Inflammatory macrophage treated with lipopolysaccharide for 1 hour (primary cell): ENCODE measurements at regions not wholly inside any gene's neighbourhood (a gene's known extent, or its start where the extent isn't known, plus 50 kb on each side); places are given as distances from the start of the nearest gene placed in this dataset.
"Not testable (repeated sequence)": the region's sequence is repeated elsewhere in the genome, so short reads cannot be mapped to it uniquely, and the experiment has no call there.

Experiments
- DNase-seq, 2 donors: peaks; one replicate each; pipeline ENCODE4 v3.0.0-alpha.2; 2020 to 2022

DNA sequence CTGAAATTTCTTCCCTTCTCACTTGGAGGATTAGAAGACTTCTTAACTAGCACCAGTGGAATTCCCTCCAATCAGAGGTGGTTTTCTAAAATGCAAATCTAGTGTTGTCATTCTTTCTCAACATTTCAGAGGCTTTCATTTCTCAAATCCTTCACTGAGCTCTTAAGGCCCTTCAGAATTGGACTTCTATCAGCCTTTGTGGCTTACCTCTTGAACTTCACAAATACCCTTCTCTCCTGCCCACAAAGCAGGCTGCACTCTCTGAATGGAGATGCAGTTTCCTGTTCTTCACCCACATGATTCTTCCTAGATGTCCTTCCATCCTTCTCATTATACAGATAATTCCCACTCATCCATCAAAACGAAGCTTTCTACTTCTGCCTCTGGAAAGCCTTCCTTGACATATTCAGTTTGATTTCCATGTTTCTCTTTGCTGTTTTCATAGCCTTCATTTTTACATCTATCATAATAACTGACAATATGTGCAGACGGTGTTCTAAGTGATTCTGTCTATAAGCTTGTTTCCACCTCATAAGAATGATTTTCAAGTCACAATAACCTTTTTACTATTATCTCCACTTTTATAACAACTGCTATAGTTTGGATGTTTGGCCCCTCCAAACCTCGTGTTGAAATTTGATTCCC, 123.1 kb upstream of the GPR12 start:
- DNase-seq = no peak

DNA sequence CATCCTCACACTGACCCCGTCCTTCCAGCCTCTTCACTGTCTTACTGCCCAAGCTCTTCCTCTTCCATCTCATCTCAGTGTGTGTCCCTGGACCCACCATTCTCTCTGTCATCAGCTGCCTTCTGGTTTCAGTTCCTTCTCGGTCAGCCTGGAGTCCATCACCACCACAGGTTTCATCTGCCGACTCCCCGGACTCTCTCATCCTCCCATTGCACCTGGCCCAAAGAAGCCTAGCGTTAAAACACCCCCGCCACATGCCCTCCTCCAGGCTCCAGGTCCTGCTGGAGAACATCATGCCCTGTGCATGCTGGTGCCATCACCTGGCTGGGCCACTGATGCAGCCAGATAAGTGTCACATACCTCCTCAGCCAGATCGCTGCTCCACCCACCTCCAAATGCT, 122.1 kb upstream of the GPR12 start:
- no peak for DNase-seq

- no peak for DNase-seq
These were observed 120.6 kb upstream of the GPR12 start for GRCh38 chr13:26881154-26881553.

DNA sequence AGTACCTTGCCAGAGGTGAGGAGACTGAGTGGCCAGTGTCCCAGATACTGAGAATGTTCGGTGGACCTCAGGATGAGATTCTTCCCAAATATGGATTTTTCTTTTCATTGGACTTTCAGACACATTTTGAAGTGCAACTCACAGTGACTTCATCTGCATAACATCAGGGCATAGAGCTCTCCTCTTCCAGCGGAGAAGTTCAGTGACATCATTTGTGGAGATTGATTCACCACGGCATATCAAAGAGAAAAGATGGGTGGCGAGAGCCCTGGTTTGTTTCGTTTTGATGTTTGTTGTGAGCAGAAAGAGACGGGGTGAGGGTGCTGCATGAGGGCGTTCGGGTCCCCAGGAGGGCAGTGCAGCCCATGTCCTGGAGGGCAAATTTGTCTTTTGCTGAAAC, 120.1 kb upstream of the GPR12 start:
- no peak for DNase-seq

GRCh38 chr13:26878438-26878837, 117.9 kb upstream of the GPR12 start:
- DNase-seq = no peak

DNA sequence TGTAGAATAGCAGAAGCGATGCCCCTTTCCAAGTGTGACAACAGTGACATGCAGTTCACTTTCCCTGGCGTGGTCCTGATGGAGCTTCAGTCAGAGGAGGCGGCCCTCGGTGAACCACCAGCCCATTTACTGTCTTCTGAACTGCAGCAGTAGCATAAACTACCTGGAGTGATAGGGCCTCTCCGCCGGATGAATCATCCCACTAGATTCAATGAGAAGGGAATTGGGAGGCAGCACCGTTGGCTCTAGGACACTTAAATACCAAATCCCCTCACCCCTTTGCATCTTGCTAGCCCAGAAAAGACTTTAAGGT, 112.8 kb upstream of the GPR12 start:
- DNase-seq = no peak

DNA sequence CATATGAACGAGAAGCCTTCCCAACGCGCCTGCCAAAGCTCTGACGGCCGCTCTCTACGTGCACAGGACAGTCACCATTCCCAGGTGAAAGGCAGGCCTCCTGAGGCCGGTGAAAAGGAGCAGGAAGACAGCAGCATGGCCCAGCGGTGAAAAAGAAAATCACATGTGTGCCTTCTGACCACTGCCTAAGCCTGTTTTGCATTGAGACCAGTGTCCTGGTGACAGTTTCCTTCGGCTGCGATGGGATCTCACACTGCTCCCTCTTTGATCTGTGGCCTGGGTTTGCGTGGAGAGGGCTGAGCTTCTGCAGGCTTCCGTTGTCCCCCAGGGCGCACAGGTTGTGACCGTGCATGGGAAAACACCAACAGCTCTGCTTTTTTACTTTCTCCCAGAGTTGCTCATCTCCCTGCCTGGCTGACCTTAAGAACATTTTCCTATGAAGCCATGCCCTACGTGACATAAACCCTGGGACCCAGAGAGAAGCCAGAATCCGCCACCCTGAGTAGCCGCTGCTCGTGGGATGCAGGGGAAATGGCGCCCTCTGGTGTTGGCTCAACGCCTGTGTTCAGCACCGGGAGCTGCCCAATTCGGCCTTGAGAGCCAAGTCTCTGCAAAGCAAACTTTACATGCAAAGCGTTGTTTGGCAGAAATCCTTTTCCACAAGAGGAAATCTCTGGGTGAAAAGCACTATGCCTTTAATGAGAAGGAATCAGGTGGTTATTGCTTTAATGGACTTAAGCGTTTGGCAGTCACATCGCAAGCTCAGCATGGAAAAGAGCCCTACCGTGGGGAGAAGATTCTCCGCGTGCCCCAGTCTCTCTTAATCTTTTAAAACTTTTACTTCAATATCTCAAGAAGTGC, 112.2 kb upstream of the GPR12 start:
- peak; percentile 10 to 61 for DNase-seq

DNA sequence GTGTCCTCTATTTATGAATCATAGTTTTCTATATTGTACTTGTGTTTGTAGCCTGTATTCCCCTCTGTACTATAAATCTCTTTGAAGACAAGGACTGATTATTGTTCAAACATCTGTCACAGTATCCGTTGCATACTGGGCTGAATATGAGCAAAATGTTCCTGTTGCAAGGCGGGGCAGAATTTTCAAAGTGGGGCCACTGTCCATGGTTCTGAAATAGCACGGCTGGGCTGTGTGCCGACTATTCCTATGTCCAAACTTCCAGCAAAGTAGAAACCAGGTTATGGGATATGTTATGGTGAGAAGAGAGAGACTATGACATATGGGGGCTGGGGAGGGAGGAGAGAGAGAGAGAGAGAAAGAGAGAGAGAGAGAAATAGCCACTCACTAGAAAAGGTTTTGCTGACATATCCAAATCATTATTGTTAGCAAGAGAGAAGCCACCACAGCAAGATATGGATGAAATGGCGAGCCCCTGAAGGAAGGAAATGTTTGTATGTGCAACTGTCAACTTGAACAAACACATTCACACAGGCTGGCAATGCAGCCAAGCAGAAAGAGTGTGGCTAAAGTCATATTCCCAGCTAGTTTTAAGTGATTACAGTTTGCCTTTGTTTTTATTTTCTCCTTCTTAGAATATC, 107.0 kb upstream of the GPR12 start:
- DNase-seq = peak in 1 of 2 donors; percentile 4

GRCh38 chr13:26864576-26864975, 104.0 kb upstream of the GPR12 start:
- DNase-seq = no peak

GRCh38 chr13:26861941-26862340, 101.4 kb upstream of the GPR12 start:
- no peak for DNase-seq

GRCh38 chr13:26855921-26856320, 95.3 kb upstream of the GPR12 start:
- no peak for DNase-seq

GRCh38 chr13:26855071-26855470, 94.5 kb upstream of the GPR12 start:
- DNase-seq = no peak

GRCh38 chr13:26853323-26853722, 92.7 kb upstream of the GPR12 start:
- no peak for DNase-seq

- no peak for DNase-seq
These were observed 86.7 kb upstream of the GPR12 start for GRCh38 chr13:26847281-26847680.

- not testable (repeated sequence) for DNase-seq
These were observed 84.5 kb upstream of the GPR12 start for GRCh38 chr13:26845063-26845462.

GRCh38 chr13:26839682-26840081, 79.1 kb upstream of the GPR12 start:
- no peak for DNase-seq

- no peak for DNase-seq
These were observed 78.2 kb upstream of the GPR12 start for GRCh38 chr13:26838821-26839220.

- DNase-seq = no peak
These were observed 77.4 kb upstream of the GPR12 start for GRCh38 chr13:26837997-26838396.

GRCh38 chr13:26837102-26837501, 76.5 kb upstream of the GPR12 start:
- DNase-seq = no peak

DNA sequence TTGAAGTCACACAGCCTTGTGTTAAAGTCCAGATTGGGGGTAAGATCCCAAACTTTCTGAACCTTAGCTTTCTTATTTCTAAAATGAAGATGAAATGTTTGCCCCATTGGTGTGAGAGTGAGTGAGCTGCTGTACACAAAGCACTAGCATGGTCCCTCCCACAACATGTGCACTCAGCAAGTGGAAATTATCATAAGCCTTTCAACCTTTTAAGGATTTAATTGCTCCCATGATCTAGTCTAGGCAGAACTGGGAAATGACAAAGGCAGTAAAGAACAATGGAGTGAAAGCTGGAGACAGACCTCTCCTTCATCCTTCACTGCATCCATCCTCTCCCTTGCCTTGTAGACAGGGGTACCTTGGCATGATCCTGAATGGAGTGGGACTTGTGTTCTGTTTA, 76.0 kb upstream of the GPR12 start:
- no peak for DNase-seq

- no peak for DNase-seq
These were observed 74.1 kb upstream of the GPR12 start for GRCh38 chr13:26834646-26835045.

GRCh38 chr13:26831336-26831908, 70.8 kb upstream of the GPR12 start:
- DNase-seq = no peak

DNA sequence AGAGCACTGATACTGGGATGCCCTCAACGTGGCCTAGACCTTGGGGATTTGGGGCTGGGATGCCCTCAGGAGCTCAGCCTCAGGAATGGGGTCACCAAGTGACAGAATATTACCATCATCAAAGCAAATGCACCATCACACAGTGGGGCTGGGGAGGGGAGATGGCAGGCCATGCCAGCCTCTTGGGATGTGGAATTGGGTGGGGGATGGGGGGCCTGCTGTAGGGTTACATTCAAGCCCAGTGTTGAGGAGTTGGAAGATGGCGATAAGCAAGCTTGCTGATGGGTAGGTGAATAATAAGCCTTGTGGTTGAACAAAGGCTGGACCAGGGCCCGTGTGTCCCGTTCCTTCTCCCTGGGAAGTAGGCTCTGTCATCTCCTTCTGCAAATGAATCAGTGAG, 69.1 kb upstream of the GPR12 start:
- DNase-seq = no peak

GRCh38 chr13:26824581-26824980, 64.0 kb upstream of the GPR12 start:
- no peak for DNase-seq
